HFF-Myc (cell line): ENCODE measurements at regions not wholly inside any gene's neighbourhood (a gene's known extent, or its start where the extent isn't known, plus 50 kb on each side); places are given as distances from the start of the nearest gene placed in this dataset.

Source experiments
- DNase-seq: peaks from one replicate; pipeline ENCODE4 v3.0.0-alpha.2; 2011; ENCODE audit warnings: low read depth; ENCODE audit errors: extremely low read depth
- H3K4me3 ChIP-seq: replicated peaks from 2 replicates; pipeline ENCODE4 v1.5.1; 2011; ENCODE audit warnings: low read depth, mild to moderate bottlenecking, control low read depth, low read length
- TF ChIP-seq, protein P1 (sequence below): IDR thresholded peaks from 2 replicates; pipeline ENCODE4 v1.5.1; 2012; ENCODE audit warnings: mild to moderate bottlenecking, low read depth, low read length, control low read depth; ENCODE audit errors: missing control alignments

DNA sequence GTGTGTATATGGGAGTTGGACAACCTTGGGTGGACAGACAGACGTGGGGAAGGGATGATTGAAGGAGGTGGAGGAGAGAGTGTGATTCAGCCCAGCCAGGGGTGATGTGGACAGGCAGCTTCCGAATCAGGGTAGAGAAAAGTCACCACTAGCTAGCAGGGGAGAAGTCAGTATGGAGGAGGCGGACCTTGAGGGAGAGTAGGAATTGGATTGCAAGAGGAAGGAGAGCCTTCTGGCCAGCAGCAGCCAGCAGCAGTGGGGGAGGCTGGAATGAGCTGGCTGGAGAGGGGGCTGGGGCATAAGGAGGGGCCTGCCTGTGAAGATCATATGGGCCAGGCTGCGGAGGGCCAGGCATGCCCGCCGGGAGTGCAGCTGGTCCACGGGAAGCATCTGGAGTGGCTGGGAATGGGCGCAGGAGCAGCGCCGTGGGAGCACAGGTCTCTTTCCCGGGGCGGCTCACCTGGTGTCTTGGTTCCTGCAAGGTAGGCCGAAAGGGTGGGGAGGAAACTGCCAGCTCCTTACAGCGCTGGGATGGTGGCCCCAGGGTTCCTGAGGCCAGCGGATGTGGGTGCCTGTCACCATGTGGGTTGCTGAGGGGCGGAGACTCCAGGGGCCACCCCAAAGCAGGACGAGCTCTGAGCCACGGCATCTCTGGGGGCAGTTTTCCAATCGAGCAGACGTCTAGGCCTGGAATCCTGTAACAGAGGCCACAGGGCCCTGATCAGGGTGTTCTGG is 235.3 kb downstream of the SEC14L1 start:
- no peak for DNase-seq
- H3K4me3 ChIP-seq: peak overlapping the region; percentile 89
- TF ChIP-seq, protein P1, sequence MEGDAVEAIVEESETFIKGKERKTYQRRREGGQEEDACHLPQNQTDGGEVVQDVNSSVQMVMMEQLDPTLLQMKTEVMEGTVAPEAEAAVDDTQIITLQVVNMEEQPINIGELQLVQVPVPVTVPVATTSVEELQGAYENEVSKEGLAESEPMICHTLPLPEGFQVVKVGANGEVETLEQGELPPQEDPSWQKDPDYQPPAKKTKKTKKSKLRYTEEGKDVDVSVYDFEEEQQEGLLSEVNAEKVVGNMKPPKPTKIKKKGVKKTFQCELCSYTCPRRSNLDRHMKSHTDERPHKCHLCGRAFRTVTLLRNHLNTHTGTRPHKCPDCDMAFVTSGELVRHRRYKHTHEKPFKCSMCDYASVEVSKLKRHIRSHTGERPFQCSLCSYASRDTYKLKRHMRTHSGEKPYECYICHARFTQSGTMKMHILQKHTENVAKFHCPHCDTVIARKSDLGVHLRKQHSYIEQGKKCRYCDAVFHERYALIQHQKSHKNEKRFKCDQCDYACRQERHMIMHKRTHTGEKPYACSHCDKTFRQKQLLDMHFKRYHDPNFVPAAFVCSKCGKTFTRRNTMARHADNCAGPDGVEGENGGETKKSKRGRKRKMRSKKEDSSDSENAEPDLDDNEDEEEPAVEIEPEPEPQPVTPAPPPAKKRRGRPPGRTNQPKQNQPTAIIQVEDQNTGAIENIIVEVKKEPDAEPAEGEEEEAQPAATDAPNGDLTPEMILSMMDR: no peak

DNA sequence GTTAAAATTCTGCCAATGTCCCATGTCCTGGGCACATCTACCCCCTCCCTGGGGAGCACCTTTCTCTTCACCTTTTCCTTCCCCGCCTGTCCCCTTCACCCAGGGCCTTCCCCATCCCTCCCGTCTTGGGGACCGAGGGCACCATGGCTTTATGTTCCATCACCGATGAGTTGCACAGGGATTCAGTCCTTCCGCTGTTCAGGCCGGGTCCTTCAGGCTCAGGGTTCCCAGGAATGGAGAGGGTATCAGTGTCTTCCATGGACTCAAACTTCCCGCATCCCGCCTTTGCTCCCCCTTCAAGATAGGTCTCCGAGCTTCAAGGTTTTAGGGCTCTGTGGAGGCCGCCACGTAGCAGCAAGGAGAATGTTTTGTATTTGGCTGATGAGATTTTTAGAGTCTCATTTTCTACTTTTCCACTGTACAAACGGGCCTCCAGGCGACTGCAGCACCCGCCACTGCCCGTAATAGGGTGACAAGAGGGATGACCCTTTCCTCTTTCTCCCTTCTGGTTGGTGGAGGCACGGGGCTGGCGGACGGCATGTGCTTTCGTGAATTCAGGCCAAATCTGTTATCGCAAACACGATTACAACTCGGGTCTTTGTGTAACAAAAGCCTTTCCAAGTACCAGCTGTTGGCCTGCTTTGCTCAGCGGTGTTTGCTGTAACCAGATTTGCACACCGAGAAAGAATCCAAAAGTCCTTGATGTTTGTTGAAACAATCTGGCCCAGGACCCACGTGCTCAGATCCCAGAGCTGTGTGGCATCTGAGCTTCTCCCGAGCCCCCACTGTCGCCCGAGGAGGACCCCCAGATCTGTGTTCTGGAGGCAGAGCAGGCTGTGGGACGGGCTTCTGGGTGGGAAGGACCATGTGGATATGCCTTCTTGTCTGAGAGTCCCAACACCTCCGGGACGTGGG is 236.3 kb downstream of the SEC14L1 start:
- no peak for DNase-seq
- H3K4me3 ChIP-seq: peak overlapping the region; percentile 89
- TF ChIP-seq, protein P1: no peak

GRCh38 chr17:77377710-77378235 is 237.0 kb downstream of the SEC14L1 start:
- no peak for DNase-seq
- H3K4me3 ChIP-seq: 0 out of 2 replicates have a peak overlapping the region, but pooled peaks have one; percentile 89

GRCh38 chr17:77378318-77379064 is 237.7 kb downstream of the SEC14L1 start:
- H3K4me3 ChIP-seq: no peak overlapping the region
- no peak for DNase-seq
- TF ChIP-seq, protein P1: no peak

More at GRCh38 chr17:77377710-77378235, 237.0 kb downstream of the SEC14L1 start:
- TF ChIP-seq, protein P1: no peak

DNA sequence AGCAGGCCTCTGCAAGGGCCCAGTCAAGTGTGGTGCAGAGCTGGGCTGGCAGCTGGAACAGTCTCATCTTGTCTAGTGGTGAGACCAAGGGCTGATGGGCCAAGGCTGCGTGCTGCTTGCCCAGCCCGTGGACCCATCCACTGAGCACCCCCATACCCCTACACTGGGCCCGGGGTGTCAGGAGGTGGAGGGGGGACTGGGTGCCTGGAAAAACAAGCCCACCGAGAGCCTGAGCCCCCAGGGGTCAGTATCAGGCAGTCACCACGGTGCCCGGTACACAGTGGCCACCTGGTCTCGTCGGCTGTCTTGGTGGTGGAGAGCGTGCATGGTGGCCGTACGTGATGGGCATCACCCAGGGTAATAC is 238.3 kb downstream of the SEC14L1 start:
- no peak for DNase-seq
- no peak overlapping the region for H3K4me3 ChIP-seq
- TF ChIP-seq, protein P1: no peak

GRCh38 chr17:77379832-77380231 is 239.1 kb downstream of the SEC14L1 start:
- no peak for DNase-seq
- no peak overlapping the region for H3K4me3 ChIP-seq
- TF ChIP-seq, protein P1: no peak
